Adrenal gland (tissue), 9 donors: ENCODE measurements at regions not wholly inside any gene's neighbourhood (a gene's known extent, or its start where the extent isn't known, plus 50 kb on each side); places are given as distances from the start of the nearest gene placed in this dataset.

Experiments
- DNase-seq, 7 donors: peaks; one replicate each; pipeline ENCODE4 v3.0.0-alpha.2; 2019 to 2020
- H3K27ac ChIP-seq, 5 donors: fragments of 200-600 bp; sonication (generic) in 4 of 5; 1 replicate in 3 of 5; 2 replicates in 2 of 5; pipeline versions ENCODE4 v1.5.1 to v1.8.0; 2016 to 2020; ENCODE audit warnings: mild to moderate bottlenecking in 1 of 5
- H3K27me3 ChIP-seq: fragments of 200-600 bp; 2 replicates; pipeline ENCODE4 v1.8.0; 2021
- H3K36me3 ChIP-seq, 2 donors: fragments of 200-600 bp; replicated peaks in 1 of 2; 1 replicate in 1 of 2; 2 replicates in 1 of 2; pipeline versions ENCODE4 v1.5.1 to v1.8.0; 2018 to 2022
- H3K4me1 ChIP-seq, 2 donors: fragments of 200-600 bp; replicated peaks in 1 of 2; 1 replicate in 1 of 2; 2 replicates in 1 of 2; pipeline versions ENCODE4 v1.5.1 to v1.8.0; 2018 to 2021
- H3K4me3 ChIP-seq, 4 donors: fragments of 200-600 bp; sonication (generic) in 3 of 4; one replicate each; pipeline ENCODE4 v1.5.1; 2016 to 2018
- H3K9me3 ChIP-seq, 3 donors: fragments of 200-600 bp; sonication (generic) in 1 of 3; replicated peaks in 1 of 3; 1 replicate in 2 of 3; 2 replicates in 1 of 3; pipeline versions ENCODE4 v1.5.1 to v1.8.0; 2016 to 2021
- CTCF ChIP-seq, 6 experiments: fragments of 450-650 bp in 4 of 6; fragments of 200-600 bp in 2 of 6; sonication (generic) in 1 of 6; IDR thresholded peaks; 1 replicate in 5 of 6; 2 replicates in 1 of 6; pipeline versions ENCODE4 v1.5.1 to v1.8.0; 2016 to 2021; ENCODE audit warnings: antibody characterized with exemption in 6 of 6, mild to moderate bottlenecking in 2 of 6, moderate library complexity in 1 of 6
- POLR2A ChIP-seq, 2 donors: fragments of 450-650 bp; IDR thresholded peaks; one replicate each; pipeline ENCODE4 v1.6.1; 2017; ENCODE audit warnings: antibody characterized with exemption in 2 of 2, mild to moderate bottlenecking in 2 of 2, moderate library complexity in 1 of 2
- WGBS, 4 donors: extraction: QIAGEN DNeasy Blood & Tissue Kit in 2 of 4; methylation state at CpG; one replicate each; pipeline versions ENCODE4 v1.1.5 to v1.1.7; 2013 to 2017; 5-methylcytosine and 5-hydroxymethylcytosine counted together
- intact Hi-C, 2 donors: fragments of 100-400 bp; cut with DNase I; formaldehyde crosslinking; loops; one replicate each; pipeline versions ENCODE4 v1.14.1 to v1.15.0; 2022 to 2023
- donor health status: healthy with polysubstance abuse.
- donor health status: Bipolar disorder and iron deficiency.
- donor health status: DM: yes; HTN: yes; CAD: no.
- donor health status: DM: no; HTN: no; CAD: no.
- donor health status: DM: no; HTN: no; CAD: no.

GRCh38 chr13:29674532-29674931, 79.0 kb upstream of the SLC7A1 start:
- 30 to 44% (median 37%) methylated on average over 3 of the region's 3 CpGs for WGBS, 4 donors

DNA sequence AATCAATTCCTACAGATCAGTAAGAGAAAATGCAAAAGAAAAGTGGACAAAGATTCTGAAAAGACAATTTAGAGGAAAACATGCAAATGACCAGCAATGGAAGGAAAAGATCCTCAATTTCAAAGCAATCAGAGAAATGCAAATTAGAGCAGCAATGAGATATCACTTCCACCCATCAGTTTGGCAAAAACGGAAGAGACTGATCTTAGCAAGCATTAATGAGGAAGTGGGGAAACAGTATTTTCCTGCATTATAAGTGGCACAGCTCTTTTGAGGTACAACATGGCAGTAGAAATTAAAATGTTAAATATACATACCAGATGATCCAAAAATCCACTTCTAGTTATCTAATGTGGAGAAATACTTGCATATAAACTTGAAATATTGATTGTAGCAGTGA, 69.1 kb upstream of the SLC7A1 start:
- Histone ChIP-seq H3K36me3 (no peaks in the 10 kb centered on the region), H3K9me3 (no peaks in the 10 kb centered on the region), H3K4me3 (no peak overlapping the region), H3K27me3 (no peaks in the 10 kb centered on the region), H3K27ac (no peak overlapping the region), H3K4me1 (no peaks in the 10 kb centered on the region)
- intact Hi-C loops, result no loop called here
- WGBS, 4 donors, result 31 to 60% (median 43%) methylated on average over 1 of the region's 1 CpG
- no peak for TF ChIP-seq POLR2A (IDR thresholded peaks at IDR 0.05)
- TF ChIP-seq CTCF (IDR thresholded peaks at IDR 0.05), result no peak
- DNase-seq, result no peak

More at GRCh38 chr13:29674532-29674931, 79.0 kb upstream of the SLC7A1 start:
- intact Hi-C loops, result no loop called here
- Histone ChIP-seq H3K4me3 (no peak overlapping the region), H3K4me1 (no peaks in the 10 kb centered on the region), H3K27me3 (no peaks in the 10 kb centered on the region), H3K36me3 (no peaks in the 10 kb centered on the region), H3K27ac (no peak overlapping the region), H3K9me3 (no peaks in the 10 kb centered on the region)
- TF ChIP-seq POLR2A (IDR thresholded peaks at IDR 0.05), result no peak
- TF ChIP-seq CTCF (IDR thresholded peaks at IDR 0.05), result no peak
- no peak for DNase-seq

DNA sequence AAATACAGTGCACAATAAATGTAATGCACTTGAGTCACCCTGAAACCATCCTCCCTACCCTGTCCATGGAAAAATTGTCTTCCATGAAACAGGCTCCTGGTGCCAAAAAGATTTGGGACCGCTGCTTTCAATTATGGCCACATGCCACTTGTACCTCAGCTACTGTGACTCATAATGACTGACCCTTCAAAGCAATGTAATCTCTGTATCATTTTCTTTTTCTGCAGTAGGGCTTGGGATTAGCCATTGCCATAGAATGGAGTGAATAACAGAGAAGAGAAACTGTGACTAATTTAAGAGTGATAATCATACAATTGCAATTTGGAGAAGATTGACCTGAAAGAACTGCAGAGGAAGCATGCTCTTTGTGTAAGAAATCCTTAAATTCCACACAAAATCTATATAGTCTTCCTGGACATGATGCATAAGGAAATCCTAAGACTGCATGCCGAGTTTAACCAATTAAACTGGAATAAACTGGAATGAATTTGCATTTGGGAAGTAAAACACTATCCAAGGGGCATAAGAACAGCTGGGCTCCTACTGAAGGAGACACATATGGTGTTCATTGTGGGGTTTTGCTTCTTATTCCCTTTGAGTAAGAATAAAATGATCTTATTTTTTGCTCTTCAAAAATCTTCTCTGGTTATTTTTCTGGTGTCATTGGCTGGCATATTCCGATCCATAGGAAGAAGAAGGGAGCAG, 59.5 kb upstream of the SLC7A1 start:
- TF ChIP-seq POLR2A (IDR thresholded peaks at IDR 0.05) (no peak), CTCF (IDR thresholded peaks at IDR 0.05) (no peak)

GRCh38 chr13:29654384-29654783, 58.9 kb upstream of the SLC7A1 start:
- Histone ChIP-seq H3K27me3 (no peaks in the 10 kb centered on the region), H3K27ac (no peak overlapping the region), H3K36me3 (no peaks in the 10 kb centered on the region), H3K4me1 (no peaks in the 10 kb centered on the region), H3K9me3 (no peaks in the 10 kb centered on the region), H3K4me3 (no peak overlapping the region)
- intact Hi-C loops, result no loop called here
- WGBS, 4 donors, result 95 to 99% (median 97%) methylated on average over 6 of the region's 6 CpGs
- DNase-seq, result no peak
- TF ChIP-seq CTCF (IDR thresholded peaks at IDR 0.05), result no peak
- no peak for TF ChIP-seq POLR2A (IDR thresholded peaks at IDR 0.05)

More for the DNA sequence above, 59.5 kb upstream of the SLC7A1 start:
- Histone ChIP-seq H3K36me3 (no peaks in the 10 kb centered on the region), H3K27me3 (no peaks in the 10 kb centered on the region), H3K4me3 (no peak overlapping the region), H3K9me3 (no peaks in the 10 kb centered on the region), H3K27ac (no peak overlapping the region), H3K4me1 (no peaks in the 10 kb centered on the region)
- intact Hi-C loops, result no loop called here
- 62 to 84% (median 68%) methylated on average over 3 of the region's 3 CpGs for WGBS, 4 donors
- no peak for DNase-seq
